ENCODE measurements at regions not wholly inside any gene's neighbourhood (a gene's known extent, or its start where the extent isn't known, plus 50 kb on each side); places are given as distances from the start of the nearest gene placed in this dataset.

DNA sequence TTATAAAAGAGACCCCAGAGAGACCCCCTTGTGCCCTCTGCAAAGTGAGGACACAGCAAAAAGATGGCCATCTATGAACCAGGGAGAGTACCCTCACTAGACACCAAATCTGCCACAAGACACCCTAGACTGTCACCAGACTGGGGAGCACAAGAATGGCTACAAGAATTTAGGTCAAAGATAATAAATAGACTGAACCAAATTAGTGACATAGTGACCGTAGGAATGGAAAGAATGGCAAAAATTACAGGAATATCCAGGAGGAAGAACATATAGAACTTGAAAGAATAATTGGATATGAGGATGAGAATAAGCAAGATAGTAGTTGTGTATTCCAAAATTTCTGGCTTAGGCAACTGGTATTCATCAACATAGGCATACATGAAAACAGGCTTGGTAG lies 235.0 kb downstream of the NNT start:
- no peak for TF ChIP-seq POLR2A (IDR thresholded peaks at IDR 0.05)
- TF ChIP-seq, protein P1, sequence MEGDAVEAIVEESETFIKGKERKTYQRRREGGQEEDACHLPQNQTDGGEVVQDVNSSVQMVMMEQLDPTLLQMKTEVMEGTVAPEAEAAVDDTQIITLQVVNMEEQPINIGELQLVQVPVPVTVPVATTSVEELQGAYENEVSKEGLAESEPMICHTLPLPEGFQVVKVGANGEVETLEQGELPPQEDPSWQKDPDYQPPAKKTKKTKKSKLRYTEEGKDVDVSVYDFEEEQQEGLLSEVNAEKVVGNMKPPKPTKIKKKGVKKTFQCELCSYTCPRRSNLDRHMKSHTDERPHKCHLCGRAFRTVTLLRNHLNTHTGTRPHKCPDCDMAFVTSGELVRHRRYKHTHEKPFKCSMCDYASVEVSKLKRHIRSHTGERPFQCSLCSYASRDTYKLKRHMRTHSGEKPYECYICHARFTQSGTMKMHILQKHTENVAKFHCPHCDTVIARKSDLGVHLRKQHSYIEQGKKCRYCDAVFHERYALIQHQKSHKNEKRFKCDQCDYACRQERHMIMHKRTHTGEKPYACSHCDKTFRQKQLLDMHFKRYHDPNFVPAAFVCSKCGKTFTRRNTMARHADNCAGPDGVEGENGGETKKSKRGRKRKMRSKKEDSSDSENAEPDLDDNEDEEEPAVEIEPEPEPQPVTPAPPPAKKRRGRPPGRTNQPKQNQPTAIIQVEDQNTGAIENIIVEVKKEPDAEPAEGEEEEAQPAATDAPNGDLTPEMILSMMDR (IDR thresholded peaks at IDR 0.05 in 8 of 11, conservative IDR thresholded peaks at IDR 0.05 in 3 of 11): no peak
- TF ChIP-seq POLR2AphosphoS5 (IDR thresholded peaks at IDR 0.05): no peak

Data from spleen (tissue), 7 donors.